PC-9 (cell line): ENCODE measurements at regions not wholly inside any gene's neighbourhood (a gene's known extent, or its start where the extent isn't known, plus 50 kb on each side); places are given as distances from the start of the nearest gene placed in this dataset.

Experiments
- CTCF ChIP-seq: fragments of 200-600 bp; sonication (generic); conservative IDR thresholded peaks from 2 replicates; pipeline ENCODE4 v1.6.1; 2017; ENCODE audit warnings: mixed run types, antibody characterized with exemption, mild to moderate bottlenecking, moderate library complexity
- EZH2 ChIP-seq: fragments of 200-600 bp; sonication (generic); IDR thresholded peaks from 2 replicates; pipeline ENCODE4 v1.8.0; 2017; ENCODE audit warnings: antibody characterized with exemption, low read depth

- TF ChIP-seq CTCF (no peak), EZH2 (no peak)
These were observed 87.8 kb upstream of the SPATS2L start for GRCh38 chr2:200218645-200219044.
